ENCODE measurements at regions not wholly inside any gene's neighbourhood (a gene's known extent, or its start where the extent isn't known, plus 50 kb on each side); places are given as distances from the start of the nearest gene placed in this dataset.
"Not testable (repeated sequence)": the region's sequence is repeated elsewhere in the genome, so short reads cannot be mapped to it uniquely, and the experiment has no call there.

DNA sequence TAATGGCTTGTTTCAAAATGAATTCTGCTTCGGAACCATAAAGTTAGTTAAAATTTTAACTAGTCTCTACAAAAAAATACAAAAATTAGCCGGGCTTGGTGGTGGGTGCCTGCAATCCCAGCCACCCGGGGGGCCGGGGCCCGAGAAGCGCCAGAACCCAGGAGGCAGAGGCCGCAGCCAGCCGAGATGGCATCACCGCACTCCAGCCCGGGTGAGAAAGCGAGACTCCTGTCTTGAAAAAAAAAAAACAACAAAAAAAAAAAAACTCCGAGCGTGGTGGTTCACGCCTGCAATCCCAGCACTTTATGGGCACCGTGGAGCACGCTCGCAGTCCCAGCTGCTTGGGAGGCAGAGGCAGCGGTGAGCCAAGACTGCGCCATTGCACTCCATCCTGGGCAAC, 781.4 kb downstream of the BRINP3 start:
- no peak for DNase-seq (ENCODE audit: low read depth in 3 of 3, low spot score in 2 of 3)

DNA sequence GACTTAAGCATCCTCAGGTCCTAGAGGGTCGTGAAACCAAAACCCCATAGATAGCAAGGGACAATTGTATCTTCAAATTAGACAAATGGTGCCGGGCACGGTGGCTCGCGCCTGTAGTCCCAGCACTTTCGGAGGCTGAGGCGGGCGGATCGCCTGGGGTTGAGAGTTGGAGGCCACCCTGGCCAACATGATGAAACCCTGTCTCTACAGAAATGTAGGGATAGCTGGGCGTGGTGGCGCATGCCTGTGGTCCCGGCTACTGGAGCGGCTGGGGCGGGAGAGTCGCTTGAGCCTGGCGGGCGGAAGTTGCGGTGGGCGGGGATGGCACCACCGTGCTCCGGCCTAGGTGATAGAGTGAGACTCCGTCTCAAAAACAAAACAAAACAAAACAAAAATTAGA, 780.6 kb downstream of the BRINP3 start:
- no peak for DNase-seq (ENCODE audit: low read depth in 3 of 3, low spot score in 2 of 3)

DNA sequence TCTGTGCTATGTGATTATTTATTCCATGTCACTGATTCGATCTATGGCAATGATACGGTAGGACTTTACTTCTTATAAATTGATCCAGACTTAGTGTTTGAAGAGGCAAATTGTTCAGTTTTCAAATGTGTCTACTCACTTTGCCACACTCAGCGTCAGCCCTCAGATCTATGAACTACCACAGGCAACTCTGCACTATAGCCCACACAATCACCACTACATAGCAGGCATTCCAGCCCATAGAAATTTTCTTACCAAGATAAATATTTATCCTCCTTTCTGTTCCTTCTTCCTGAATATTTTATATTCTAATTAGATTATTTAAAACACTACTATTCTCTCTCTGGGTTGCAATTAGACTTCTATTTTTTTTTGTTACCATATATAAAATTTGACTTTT, 776.1 kb downstream of the BRINP3 start:
- no peak for DNase-seq (ENCODE audit: low read depth in 3 of 3, low spot score in 2 of 3)

DNA sequence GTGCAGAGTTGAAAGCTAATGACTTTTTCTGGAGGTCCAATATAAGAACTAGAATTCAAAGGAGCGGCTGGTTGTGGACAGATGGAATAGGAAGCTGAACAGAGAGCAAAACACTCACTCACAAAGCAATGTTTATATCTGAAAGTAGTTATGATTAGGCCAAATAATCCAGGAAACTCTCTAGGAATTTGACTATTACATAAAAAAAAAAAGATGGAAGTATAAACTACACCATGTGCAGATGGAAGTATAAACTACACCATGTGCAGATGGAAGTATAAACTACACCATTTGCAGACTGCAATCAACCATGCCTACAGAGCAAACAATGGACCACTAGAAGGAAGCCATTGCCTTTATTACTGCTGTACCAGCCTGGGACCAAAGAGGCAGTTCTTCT, 771.1 kb downstream of the BRINP3 start:
- no peak for DNase-seq (ENCODE audit: low read depth in 3 of 3, low spot score in 2 of 3)

DNA sequence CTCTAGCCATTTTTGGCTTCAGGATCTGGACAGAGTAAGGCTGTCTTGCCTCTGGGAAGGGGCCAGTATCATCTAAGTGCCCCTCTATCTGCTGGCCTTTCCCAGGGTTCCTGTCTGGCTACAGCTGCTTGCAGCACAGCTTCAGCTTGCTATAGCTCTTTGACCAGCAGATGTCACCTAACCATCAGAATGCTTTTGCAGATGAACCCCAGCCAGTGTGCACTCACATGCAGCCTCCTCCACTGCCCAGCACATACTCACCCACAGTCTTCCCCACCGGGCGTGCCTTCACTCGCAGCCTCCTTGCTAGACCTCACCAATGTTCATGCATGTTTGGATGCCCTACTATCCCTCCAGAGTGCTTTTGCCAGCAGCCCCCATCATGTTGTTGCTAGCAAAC, 769.0 kb downstream of the BRINP3 start:
- DNase-seq (ENCODE audit: low read depth in 3 of 3, low spot score in 2 of 3) = no peak

DNA sequence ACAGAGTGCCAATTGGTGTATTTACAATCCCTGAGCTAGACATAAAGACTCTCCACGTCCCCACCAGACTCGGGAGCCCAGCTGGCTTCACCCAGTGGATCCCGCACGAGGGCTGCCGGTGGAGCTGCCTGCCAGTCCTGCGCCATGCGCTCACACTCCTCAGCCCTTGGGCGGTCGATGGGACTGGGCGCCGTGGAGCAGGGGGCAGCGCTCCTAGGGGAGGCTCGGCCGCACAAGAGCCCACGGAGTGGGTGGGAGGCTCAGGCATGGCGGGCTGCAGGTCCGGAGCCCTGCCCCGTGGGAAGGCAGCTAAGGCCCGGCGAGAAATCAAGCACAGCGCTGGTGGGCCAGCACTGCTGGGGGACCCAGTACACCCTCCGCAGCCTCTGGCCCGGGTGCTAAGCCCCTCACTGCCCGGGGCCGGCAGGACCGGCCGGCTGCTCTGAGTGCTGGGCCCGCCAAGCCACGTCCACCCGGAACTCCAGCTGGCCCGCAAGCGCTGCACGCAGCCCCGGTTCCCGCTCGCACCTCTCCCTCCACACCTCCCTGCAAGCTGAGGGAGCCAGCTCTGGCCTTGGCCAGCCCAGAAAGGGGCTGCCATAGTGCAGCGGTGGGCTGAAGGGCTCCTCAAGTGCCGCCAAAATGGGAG, 759.4 kb downstream of the BRINP3 start:
- DNase-seq (ENCODE audit: low read depth in 3 of 3, low spot score in 2 of 3) = not testable (repeated sequence)

DNA sequence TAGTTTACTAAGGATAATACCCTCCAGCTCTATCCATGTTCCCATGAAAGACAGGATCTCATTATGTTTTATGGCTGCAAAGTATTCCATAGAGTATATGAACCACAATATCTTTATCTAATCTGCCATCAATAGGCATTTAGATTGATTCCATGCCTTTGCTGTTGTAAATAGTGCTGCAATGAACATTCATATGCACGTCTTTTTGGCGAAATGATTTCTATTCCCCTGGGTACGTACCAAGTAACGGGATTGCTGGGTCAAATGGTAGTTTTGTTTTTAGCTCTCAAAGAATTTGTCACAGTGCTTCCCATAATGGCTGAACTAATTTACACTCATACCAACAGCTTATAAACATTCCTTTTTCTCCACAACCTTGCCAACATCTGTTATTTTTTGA, 750.9 kb downstream of the BRINP3 start:
- no peak for DNase-seq (ENCODE audit: low read depth in 3 of 3, low spot score in 2 of 3)

DNA sequence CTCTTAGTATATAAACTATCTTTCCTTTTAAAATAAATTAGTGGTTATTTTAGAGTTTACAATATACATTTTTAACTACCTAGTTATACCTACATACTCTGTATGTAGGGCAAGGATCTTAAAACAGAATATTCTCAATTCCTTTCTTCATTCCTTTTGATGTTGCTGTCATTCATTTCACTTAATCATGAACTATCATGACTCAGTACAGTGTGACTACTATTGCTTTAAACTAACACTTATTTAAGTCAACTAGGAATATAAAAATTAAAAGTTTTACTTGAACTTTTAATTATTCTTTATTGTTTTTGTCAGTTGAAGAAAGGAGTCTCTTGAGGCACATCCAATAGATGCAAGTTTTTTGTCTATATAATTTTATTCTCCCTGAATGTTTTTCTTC, 726.4 kb downstream of the BRINP3 start:
- DNase-seq (ENCODE audit: low read depth in 3 of 3, low spot score in 2 of 3) = no peak

DNA sequence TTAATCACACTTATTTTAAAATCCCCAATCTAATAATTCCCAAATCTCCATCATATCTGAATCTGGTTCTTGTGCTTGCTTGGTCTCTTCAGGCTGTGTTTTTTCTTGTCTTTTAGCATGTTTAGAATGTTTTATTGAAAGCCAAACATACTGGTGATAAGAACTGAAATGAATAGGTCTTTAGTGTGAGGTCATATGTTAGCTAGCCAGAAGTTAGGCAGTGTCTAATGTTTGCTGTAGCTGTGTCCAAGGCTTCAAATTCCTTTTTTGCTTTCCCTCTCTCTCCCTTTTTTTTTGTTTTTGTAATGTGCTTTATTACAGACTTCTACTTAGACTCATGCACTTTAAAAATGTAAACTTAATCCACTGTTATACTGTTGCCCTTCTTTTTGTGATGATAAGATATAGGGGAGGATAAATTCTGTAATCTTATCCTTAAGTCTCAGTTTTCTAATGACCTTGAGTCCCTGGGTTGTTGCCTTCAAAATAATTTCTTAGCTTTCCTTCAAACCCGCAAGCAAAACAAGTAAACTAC, 725.1 kb downstream of the BRINP3 start:
- no peak for DNase-seq (ENCODE audit: low read depth in 3 of 3, low spot score in 2 of 3)

DNA sequence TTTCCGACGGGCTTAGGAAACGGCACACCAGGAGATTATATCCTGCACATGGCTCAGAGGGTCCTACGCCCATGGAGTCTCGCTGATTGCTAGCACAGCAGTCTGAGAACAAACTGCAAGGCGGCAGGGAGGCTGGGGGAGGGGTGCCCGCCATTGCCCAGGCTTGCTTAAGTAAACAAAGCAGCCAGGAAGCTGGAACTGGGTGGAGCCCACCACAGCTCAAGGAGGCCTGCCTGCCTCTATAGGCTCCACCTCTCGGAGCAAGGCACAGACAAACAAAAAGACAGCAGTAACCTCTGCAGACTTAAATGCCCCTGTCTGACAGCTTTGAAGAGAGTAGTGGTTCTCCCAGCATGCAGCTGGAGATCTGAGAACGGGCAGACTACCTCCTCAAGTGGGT, 722.6 kb downstream of the BRINP3 start:
- not testable (repeated sequence) for DNase-seq (ENCODE audit: low read depth in 3 of 3, low spot score in 2 of 3)

DNA sequence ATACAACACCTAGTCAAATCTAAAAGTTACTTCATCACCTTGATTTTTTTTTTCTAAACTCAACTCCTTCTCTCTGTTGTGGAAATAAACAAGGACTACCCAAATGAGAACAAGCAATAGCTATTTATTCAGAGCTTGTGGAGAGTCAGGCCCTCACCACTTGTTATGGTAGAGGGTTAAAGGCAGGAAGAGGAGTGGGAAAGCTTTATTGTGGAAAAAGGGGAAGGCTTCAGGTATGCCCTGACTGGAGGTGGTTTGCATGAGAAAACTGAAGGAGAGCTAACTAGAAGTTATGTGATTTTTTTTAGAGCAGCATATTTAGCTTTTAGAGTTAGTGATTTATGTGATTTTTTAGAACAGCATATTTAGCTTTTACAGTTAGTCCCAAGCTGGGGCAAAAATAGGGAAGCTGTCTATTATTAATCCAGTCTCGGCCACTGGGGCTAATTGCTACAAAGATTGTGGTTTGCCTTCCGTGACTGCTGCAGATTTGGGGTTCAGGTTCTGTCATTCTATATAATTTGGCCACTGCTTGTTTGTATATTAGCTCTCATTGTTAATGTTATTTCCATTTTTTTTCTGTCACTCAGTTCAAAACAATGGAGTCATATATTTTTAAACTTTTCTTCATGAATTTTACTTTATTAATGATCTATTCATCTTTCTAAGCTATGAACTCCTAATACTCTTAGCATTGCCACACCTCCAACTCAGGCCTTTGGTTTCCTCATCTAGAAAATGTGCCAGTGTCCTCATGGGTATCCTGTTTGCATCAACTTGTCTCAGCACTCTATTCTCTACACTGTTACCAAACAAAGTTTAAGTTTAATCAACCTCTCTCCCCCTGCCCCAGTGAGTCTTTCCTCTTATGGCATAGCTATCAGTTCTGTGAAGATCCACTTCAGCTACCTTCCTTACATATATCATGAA, 713.0 kb downstream of the BRINP3 start:
- no peak for DNase-seq (ENCODE audit: low read depth in 3 of 3, low spot score in 2 of 3)

DNA sequence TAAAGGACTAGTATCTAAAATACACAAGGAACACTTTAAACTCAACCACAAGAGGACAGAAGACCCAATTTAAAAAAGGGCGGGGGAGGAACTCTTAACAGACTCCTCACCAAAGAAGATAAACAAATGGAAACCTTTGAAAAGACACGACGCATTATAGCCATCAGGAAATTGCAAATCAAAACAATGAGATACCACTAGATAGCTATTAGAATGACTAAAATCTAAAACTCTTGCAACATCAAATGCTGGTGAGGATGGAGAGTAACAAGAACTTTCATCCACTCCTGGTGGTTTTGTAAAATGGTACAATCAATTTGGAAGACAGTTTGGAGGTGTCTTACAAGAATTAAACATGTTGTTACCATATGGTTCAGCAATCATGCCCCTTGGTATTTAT, 708.2 kb downstream of the BRINP3 start:
- no peak for DNase-seq (ENCODE audit: low read depth in 3 of 3, low spot score in 2 of 3)

DNA sequence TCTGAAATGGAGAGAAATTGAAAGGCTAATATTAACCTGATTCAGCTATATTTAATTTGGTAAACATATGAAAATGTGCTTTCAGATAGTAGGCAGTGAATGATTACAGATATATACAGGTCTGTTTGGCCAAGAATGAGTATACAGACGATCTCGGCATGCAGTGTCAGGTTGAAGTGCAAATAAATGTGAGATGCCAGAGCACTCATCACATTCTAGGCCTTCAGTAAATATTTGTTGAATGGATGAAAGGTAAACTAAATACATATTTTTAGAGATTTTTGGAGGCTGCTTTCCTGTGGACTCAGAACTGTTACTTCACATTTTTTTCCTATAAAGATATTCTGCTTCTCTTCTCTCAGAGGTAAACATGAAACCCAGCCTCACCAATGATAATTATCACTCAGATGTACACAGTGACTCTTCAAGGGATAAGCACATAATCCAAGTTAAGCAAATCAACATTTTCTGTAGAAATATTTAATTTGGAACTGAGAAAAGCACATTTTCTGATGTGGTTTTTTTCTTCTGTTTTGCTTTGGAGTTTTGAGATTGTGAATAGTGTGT, 702.9 kb downstream of the BRINP3 start:
- no peak for DNase-seq (ENCODE audit: low read depth in 3 of 3, low spot score in 2 of 3)

DNA sequence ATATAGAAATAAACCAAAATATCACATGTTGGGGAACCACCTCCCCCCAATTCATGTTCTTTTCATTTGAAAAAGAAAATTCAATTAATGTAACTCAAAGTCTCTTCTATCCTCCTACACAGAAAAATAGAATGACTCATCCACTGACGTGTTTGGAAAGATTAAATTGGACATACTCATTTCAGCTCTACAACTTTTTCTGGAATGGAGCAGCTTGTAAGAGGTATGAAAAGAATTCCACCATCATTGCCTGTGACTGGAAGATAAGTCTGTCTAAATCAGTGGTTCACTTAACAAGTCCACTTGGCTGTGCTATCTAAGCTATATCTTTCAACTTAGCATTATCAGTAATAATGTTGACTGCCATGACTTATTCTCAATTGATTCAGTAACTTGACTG, 702.3 kb downstream of the BRINP3 start:
- no peak for DNase-seq (ENCODE audit: low read depth in 3 of 3, low spot score in 2 of 3)

DNA sequence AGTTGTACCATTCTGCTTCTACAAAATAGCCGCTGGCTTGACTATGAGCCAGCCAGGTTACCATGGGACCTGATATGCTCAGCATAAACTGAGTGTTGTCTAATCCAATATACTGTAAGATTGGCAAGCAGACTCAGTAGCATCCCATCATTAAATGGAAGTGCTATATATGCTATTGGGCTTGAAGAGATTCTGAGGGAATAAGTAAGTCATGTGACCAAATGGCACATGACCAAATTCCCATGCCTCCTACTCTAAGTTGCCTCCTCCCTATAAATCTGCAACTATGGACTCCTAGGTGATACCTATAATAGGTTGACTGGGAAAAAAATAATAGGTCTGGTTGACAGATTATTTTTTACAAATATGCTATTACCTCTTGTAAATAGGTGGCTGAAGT, 698.6 kb downstream of the BRINP3 start:
- no peak for DNase-seq (ENCODE audit: low read depth in 3 of 3, low spot score in 2 of 3)

DNA sequence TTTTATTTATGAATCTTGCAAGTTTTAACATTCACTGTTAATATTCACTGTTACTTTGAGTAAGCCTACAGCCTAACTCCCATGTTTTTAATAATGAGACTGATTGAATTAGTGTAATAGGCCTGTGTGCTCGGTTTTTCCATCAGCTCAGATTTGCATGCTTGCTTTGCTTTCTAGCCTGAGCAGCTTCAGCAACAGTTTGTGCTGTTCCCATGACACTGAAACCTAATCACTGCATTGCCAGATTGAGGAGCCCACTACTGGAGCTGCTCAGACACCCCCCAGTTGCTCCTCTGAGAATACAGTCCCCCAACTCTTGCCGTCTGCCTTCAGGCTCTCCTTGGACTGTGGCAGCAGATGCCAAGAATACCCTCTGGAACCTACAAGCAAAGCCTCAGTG, 695.4 kb downstream of the BRINP3 start:
- DNase-seq (ENCODE audit: low read depth in 3 of 3, low spot score in 2 of 3) = no peak

DNA sequence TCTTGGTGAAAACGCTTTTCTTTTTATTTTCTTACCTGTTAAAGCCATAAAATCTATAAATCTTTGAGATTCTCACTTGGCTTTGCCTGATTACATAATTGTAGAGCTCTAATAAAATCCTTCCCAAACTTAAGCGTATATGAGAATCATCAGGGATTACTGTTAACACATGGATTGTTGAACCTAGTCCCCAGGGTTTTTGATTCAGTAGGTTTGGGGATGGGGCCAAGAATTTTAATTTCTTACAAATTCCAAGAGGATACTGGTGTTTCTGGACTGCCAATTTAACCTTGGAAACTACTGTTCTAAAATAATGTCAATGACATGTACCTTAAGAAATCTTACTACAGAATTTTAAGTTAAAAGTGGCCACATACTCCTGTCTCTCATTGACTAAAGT, 694.2 kb downstream of the BRINP3 start:
- DNase-seq (ENCODE audit: low read depth in 3 of 3, low spot score in 2 of 3) = no peak

DNA sequence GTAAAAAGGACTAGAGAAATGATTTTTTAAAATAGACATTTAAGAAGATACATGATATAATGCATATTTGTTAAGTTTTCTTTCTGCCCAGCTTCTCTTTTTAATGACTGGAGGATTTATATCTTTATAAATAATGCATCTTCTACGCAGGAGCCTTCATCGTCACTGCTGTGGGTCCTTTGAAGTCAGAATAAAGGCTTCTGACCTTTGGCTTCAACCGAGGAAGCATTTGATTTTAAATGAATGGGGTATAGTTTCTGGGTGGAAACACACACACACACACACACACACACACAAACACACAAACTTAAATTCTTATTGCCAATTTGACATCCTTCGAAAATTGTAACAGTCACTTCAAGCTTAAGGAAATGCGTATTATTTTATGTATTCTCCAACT, 690.9 kb downstream of the BRINP3 start:
- DNase-seq (ENCODE audit: low read depth in 3 of 3, low spot score in 2 of 3) = no peak

DNA sequence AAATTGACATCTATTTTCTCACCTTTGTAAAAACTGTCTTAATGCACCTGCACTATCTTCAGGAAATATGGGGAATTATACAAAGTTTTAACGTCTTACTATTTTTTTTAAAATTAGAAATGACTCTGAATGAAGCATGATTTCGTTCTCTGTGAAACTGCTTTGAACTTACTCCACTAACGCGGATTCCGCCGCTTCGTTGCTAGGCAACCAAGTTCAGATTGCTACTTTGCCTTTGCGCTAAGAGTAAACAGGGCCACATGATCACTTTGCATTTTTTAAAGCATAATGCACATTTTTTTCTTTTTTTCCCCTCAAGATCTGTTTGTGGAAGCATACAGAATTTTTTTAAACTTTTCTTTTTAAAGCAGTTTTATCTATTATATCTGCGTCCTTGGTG, 690.5 kb downstream of the BRINP3 start:
- DNase-seq (ENCODE audit: low read depth in 3 of 3, low spot score in 2 of 3) = peak in 1 of 3 donors; percentile 10

DNA sequence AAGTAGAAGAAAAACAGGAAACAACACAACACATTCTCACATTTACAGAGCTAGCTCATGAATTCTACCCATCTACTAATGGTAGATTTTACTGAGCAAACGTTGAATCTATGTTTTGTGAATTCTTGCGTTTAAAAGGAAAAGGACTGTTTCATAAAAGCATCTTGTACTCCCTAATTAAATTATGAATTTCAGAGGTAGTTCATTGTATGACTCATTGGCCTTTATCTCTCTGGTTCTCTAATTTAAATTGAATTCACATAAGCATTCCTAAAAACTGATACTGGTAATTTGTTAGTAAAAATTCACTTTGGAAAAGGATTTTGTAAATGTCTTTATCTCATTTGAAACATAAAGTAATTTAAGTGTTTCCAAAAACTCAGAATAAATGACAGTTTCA, 687.3 kb downstream of the BRINP3 start:
- no peak for DNase-seq (ENCODE audit: low read depth in 3 of 3, low spot score in 2 of 3)

DNA sequence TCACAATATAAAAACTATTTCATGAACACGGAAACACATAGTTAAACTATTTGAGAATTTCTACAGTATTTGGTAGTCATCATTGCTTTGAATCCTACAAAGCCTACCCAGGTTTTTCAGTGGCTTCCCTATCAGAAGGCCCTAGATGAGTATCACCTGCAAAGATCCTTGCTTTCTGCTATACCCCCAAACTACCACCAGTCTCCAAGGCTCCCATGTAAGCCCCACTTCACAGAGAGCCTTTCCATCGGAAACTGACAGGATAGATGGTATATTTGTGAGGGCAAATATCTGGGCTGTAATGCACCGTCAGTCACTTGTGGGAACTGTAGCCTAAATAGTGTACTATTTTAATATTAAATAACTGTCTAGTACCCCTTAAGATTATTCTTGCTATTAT, 674.3 kb downstream of the BRINP3 start:
- no peak for DNase-seq (ENCODE audit: low read depth in 3 of 3, low spot score in 2 of 3)

DNA sequence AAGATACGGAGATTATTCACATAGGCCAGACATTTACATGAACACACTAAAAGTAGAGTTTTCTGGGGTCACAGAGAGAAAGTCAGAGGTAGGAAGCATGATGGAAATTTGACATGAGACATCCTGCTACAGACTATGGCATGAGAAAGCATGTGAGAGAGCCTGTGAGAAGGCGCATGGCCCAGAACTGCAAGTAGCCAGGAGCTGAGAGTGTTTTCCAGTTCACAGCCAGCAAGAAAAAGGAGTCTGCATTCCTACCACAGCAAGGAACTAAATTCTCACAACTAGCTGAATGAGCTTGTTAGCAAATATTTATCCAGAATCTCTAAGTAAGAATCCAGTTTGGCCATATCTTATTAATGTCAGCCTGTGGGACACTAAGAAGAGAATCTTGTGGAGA, 673.3 kb downstream of the BRINP3 start:
- DNase-seq (ENCODE audit: low read depth in 3 of 3, low spot score in 2 of 3) = no peak
